Occipital lobe (tissue), 1 donor: ENCODE measurements at regions not wholly inside any gene's neighbourhood (a gene's known extent, or its start where the extent isn't known, plus 50 kb on each side); places are given as distances from the start of the nearest gene placed in this dataset.
"Not testable (repeated sequence)": the region's sequence is repeated elsewhere in the genome, so short reads cannot be mapped to it uniquely, and the experiment has no call there.

Experiments used
- DNase-seq: peaks from one replicate; lab custom pipeline; 2025; lab: John Stamatoyannopoulos, UW

GRCh38 chr4:17246656-17247055 is 265.2 kb downstream of the QDPR start:
- no peak for DNase-seq

DNA sequence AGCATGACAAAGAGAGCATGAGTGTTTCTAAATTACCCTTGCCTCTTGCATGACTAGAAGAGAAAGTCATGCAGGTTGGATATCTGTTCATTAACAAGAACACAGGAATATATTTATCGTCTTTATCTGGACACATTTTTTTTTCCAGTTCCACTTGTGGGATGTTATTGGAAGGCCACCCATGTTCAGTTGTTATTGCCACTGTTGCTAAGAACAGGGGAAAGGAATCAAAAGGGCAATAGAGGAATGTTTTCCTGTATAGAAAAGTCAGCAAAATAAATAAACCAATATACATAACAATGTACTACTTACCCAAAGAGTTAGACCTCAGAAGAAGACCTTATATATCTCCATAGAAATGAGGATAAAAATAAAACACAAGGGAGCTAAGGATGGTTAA is 270.1 kb downstream of the QDPR start:
- DNase-seq: no peak

DNA sequence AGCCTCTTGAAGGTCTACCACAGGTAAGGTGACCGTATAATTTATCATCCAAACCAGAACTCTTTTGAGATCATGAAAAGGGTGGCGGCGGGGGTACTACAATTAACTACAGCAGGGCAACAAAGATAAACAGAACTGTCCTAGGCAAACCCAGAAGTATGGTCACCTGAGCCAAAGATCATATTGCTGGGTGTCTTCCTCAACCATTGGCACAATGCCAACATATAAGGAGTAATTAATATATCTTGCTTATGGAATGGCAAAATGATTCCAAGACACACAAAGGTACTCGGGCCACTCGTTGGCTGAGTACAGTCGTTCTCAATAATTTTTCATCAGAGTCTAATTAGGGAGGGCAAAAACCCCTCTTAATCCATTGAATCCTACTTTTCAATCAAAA is 273.3 kb downstream of the QDPR start:
- no peak for DNase-seq

DNA sequence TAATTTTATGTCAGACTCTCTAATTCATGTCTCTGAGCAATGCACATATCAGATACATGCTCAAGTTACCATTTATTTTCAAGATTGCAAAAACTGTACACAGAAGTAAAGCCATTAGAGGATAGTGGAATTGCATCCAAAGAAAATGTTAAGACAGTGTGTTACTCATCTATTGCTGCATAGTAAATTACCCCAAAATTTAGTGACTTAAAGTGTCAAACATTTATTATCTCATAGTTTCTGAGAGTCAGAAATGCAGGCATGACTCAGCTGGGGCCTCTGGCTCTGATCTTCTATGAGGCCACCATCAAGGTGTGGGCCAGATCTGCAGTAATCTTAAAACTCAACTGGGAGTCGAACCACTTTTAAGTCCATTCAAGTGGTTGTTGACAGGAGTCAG is 275.2 kb downstream of the QDPR start:
- no peak for DNase-seq

DNA sequence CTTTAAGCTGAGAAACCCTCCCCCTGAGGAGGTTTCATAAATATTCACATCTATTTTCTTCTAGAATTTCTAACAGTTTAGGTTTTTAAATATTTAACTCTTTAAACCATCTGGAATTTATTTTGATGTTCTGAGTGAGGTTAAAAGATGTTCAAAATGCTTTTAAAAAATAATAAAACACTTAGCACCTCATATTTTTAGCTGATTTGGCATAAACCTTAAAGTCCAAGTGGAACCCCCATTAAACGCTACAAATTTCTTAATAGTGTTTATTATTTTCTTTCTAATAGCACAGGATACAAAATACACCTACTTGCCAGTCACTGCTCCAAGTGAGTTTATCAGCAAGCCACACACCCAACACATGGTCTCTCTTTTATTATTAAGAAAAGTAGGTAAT is 277.2 kb downstream of the QDPR start:
- DNase-seq: no peak

GRCh38 chr4:17232566-17233253 is 279.2 kb downstream of the QDPR start:
- peak; percentile 16 for DNase-seq

- DNase-seq: not testable (repeated sequence)
Observed at GRCh38 chr4:17231880-17232475, 279.9 kb downstream of the QDPR start.

- no peak for DNase-seq
Observed at GRCh38 chr4:17230727-17231126, 281.2 kb downstream of the QDPR start.

DNA sequence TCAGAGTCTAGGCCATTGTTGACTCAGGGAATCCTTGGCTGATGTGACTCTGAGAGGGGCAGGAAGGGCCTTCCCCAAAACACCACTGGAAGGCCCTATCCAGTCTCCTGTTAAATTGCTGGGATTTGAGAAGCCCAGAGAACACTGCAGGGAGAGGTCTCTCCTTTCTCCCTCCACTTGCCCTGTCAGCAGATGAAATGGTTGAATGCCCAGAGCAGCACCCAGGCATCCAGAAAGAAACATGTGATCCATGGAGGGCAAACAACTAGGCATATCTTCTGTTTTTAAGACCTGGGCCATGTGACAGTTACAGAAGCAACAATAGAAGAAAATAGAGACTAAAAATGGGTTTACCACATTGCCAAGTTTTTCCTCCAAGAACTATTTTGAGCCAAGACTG is 291.1 kb downstream of the QDPR start:
- DNase-seq: no peak

- no peak for DNase-seq
Observed at GRCh38 chr4:17218786-17219185, 293.1 kb downstream of the QDPR start.

DNA sequence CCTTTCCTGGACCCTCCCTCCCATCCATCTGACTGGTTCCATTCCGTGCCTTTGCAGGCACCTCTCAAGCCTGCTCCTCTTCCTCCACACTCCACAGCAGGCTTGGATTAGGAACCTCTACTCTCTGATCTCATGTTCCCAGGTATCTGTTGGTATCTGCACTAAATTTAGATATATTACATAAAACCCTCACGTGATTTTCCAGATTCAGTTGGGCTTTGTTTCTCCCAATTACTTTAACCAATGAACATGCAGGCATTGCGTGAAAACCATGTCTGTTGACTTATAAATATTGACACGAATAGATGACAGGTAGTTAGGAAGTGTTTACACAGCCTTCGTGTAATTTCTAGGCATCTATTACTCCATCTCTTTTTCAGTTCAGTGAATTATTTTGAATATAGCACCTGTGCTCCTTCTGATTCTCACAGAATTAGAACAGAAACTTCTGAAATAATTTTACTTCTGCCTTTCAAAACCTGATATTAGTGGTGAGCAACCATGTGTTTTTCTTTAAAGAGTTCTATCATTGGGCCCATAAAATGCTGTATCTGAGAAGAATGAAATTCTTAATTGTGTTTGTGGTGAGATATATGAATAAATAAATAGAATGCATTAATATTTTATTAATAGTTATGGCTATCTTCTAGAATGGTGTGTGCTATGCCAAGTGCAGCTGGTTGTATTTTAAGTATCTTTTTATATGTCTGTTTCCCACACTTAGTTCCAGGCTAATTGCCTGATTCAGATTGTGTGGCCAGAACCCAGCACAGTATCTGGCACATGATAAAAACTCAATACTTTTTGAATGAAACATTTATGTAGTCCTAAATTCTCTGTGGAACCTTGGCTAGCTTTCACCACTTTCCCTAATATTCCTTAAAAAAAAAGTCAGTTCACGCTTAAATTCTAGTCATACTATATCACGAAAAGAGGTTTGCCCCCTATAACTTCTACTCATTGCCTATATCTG is 304.8 kb downstream of the QDPR start:
- DNase-seq: no peak

- no peak for DNase-seq
Observed at GRCh38 chr4:17204908-17205307, 306.5 kb upstream of the LDB2 start.

DNA sequence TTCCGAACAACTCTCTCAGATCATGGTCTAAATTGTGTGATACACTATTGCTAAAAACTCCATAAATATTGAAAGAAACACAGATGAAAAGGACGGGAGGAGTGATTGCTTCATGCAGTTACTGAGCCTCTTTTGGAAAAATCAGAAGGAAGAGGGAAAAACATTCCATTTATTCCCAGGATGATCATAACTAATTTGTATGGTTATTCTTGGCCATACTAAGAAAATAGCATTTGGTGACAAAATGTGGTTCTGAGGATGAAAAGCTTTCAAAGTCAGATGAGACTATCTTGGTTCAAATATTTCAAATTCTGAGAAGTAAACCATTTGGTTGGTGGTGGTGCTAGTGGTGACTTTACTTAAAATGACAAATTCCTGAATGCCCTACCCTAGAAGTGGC is 305.4 kb upstream of the LDB2 start:
- DNase-seq: no peak

DNA sequence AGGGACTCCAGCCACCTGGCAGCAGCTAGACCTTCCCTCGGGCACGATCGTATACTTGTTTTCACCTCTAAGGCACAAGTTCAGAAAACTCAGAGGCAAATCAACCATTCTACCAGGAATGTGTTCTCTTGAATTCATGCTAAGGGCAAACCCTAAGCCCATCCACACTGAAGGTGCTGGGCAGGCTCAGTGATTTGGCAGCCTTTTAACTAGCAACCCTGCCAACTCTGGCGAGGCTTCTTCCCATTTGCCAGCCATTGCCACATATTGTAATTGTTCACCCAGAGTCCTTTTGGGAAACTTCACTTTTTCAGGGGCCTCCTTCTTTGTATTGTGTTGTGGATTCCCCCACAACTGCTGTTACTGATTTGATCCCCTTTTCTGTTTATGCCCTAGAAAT is 298.6 kb upstream of the LDB2 start:
- no peak for DNase-seq

GRCh38 chr4:17195461-17196275 is 297.2 kb upstream of the LDB2 start:
- DNase-seq: no peak

- DNase-seq: no peak
Observed at GRCh38 chr4:17194586-17194985, 296.1 kb upstream of the LDB2 start.

DNA sequence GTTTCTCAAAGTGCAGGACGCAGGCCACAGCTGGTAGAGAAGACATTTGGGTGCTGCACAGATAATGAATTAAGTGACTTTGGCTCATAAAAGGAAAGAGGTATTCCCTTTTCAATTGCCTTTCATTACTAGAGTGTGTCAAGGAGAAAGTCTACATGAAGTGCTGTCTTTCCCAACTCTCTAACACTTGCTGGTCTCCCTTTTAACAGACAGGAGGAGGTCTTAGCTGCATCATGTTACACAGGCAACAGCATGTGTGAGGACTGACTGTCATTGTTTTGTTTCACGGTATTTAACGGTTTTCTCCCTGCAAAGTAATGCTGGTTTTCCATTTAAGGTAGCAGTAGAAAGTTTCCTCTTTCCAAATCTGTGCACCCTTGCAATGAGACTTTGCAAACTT is 291.3 kb upstream of the LDB2 start:
- DNase-seq: no peak

DNA sequence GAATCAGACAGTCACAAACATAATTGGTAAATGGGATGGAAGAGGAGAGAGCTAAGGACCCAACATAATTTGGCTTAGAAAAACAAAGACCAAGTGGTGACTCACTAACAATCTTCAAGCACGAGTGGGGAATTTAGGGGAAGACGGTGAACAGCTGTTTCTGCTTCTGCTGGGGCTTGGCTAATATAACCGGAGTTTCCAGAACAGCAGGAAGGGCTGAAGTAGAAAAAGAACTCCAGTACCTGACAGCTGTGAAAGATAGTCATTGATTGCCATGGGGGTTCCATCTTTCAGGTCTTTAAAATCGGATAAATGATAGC is 290.9 kb upstream of the LDB2 start:
- DNase-seq: no peak

DNA sequence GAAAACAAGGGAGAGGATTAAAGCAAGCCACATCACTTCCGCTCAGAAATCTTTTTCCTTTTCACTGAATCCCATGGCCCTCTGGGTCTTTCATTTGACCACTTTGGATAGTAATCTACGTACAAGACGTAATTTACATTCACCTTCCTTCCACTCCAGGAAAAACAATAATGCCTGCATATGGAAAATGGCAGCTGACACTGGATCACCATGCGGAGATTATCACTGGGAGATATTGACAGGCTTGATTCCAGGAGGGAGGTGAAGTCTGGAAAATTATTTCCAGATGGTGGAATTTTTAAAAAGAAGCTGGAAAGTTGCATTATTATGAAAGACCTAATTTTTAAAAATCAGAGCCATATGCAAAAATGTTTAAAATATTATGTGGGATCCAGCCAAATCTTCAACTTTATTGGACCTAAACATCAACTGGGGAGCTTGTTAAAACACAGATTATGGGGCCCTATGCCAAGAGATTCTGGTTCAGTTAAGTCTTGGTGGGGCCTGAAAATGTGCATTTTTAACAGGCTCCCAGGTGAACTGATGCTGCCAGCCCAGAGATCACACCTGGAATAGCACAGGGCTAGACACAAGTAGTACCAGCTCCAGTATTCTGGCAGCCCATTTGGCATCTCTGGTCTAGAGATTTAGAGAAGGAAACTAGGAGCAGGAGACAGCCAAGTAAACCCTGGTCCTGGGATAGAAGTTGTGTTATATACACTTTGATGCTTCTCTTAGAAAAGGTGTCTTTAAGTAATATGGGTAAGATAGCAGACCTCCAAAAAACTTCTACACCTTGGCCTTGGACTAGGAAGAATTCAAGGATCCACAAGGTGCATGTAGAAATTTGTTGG is 290.3 kb upstream of the LDB2 start:
- DNase-seq: no peak

- no peak for DNase-seq
Observed at GRCh38 chr4:17188125-17188524, 289.7 kb upstream of the LDB2 start.

- DNase-seq: no peak
Observed at GRCh38 chr4:17187003-17187402, 288.6 kb upstream of the LDB2 start.
